ENCODE measurements at regions not wholly inside any gene's neighbourhood (a gene's known extent, or its start where the extent isn't known, plus 50 kb on each side); places are given as distances from the start of the nearest gene placed in this dataset.

GRCh38 chr13:22871231-22871630 lies 309.5 kb upstream of the SGCG start:
- no peak for TF ChIP-seq EZH2 (IDR thresholded peaks at IDR 0.05; ENCODE audit: borderline replicate concordance, insufficient read depth, low read depth, low read length, poor library complexity, severe bottlenecking)
- no peak for TF ChIP-seq CTCF (IDR thresholded peaks at IDR 0.05)

All from B cell (primary cell).